NCI-H446 (cell line): ENCODE measurements at regions not wholly inside any gene's neighbourhood (a gene's known extent, or its start where the extent isn't known, plus 50 kb on each side); places are given as distances from the start of the nearest gene placed in this dataset.
"Not testable (repeated sequence)": the region's sequence is repeated elsewhere in the genome, so short reads cannot be mapped to it uniquely, and the experiment has no call there.

ENCODE experiments used
- DNase-seq, 2 experiments: peaks; one replicate each; lab custom pipeline; 2025; lab: John Stamatoyannopoulos, UW

GRCh38 chr2:16189029-16189835 lies 248.9 kb downstream of the MYCN start:
- DNase-seq, result peak in 1 of 2 experiments; percentile 2

GRCh38 chr2:16188261-16188890 lies 248.0 kb downstream of the MYCN start:
- DNase-seq, result no peak

GRCh38 chr2:16187482-16187817 lies 247.1 kb downstream of the MYCN start:
- no peak for DNase-seq

DNA sequence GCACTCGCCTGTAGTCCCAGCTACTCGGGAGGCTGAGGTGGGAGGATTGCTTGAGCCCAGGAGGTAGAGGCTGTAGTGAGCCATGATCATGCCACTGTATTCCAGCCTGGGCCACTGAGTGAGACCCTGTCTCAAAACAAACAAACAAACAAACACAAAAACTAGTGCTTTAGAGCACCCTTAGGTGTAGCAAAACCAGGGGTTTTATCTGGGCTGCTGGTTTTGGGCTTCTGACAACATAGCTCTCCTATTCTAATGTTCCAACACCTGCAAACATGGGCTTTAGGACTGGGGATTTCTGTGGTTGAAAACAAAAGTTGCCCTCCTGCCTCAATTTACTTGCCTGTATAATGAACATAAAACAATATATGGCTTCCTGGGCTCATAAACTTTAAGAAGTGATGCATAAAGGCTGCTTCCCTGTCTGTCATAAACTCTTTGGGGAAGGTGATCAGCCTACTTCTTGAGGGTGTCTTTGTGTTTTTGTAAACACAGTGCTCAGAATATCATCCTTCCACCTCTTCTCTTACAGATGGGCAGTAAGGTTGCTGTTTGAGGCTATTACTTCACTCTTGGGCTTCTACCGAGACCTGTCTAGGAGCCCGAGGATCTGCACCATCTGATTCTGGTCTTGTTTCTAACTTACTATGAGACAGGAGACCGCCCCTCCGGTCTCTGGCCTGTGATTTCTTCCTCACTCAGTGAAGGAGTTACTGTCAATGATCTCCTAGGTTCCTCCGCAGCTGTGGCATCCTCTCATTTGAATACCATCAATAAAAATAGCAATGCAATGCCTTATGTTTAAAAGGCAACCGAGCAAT lies 246.5 kb downstream of the MYCN start:
- no peak for DNase-seq

- no peak for DNase-seq
Observed at GRCh38 chr2:16185801-16186272, 245.5 kb downstream of the MYCN start.

DNA sequence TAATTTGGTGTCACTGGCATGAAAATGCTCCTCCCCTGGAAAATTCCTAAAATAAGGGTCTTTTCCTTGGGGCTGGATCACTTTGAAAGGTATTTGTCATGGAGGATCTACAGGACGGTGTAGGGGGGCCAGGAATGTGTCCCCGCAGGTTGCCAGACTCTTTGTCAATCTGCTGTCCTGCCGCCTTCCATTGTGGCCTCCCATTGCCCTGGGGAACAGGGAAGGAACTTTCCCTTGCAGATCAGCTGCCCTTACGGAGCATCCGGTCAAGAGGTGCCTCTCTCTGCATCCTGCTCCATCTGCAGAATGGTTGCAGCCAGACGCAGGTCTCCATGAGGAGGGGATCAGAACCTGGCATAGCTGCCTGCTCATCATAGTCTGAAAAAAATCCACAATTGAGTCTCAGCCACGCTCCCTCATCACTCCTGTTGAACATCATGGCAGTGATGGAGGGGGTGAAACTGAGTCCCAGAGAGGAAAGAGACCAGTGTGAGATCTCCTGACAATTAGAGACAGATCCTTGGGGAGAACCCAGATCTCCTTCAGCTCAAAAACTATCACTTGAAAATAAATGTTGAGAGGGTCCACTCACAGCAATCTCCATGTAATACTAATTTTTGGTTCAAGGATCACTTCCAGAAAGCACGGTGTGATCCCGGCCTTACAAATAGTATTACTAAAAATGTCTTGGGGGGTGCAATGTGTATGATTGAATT lies 244.8 kb downstream of the MYCN start:
- no peak for DNase-seq

DNA sequence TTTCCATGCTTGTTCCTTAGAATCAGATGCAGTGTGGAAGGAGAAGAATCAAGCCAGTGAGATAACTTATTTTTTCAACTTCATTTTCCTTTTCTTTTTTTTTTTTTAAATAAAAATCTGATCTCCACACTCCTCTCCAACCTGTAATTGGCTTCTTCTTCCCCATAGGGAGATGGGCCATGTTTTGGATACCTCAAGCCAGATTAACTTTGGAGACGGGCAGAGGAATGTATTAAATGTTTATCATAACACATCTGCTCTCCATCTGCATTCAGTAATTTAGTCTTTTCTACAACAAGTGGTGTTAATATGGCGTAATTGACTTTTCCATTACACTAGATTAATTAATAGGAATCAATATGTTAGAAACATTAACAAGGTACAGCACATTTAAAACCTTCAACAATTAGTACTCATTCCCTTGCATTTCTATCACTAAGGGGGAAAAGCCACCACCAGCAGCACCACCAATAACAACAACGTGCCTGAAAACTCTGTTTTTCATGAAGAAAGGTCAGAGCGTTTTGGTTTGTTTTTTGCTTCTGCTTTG lies 244.1 kb downstream of the MYCN start:
- DNase-seq, result no peak

DNA sequence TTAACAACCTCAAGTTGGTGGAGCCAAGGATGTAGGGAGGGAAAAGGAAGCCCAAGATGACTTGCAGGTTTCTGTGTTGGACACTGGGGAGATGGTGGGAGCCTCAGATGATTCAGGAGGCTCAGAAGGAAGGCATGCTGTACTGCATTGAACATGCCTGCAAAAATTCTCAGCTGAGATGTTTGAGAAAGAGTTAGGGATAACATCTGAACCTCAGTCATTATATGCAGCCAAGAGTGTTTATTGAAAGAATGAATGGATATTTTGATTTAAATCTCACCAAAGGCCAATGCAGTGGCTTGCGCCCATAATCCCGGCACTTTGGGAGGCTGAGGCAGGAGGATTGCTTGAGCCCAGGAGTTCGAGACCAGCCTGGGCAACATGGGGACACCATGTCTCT lies 243.0 kb downstream of the MYCN start:
- DNase-seq, result no peak

DNA sequence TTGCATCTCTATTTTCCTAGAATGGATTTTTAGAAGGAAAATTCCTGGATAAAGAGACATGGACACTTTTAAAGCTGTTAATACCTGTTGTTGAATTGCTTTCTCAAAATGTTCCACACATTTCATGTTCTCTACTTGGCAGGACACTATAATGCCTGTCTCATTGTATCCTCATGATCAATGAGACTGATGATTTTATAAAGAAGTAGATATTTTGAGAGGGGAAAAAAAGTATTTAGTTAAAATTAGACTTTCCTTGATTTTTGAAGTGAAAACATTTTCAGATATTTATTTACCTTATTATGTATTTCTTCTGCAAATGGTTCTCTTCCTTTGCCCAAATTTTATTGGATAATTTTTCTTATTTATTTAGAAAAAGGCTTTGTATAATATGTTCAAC lies 242.5 kb downstream of the MYCN start:
- no peak for DNase-seq

GRCh38 chr2:16182311-16182815 lies 242.0 kb downstream of the MYCN start:
- DNase-seq, result not testable (repeated sequence)

DNA sequence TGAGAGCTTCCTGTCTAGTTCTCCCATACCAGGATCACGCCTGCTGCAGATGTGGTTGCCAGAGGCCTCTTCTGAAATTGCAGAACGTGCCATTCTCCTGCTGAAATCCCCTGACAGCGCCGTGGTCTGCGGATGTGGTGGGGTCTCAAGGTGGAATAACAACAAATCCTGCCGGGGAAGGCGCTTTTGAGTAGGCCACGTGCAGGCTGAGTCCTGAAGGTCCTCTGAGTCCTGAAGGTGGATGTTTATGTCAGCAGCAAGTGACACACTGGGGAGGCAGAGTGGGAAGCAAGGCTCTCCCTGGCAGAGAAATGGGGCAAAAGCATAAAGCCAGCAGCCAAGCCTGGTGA lies 241.4 kb downstream of the MYCN start:
- DNase-seq, result no peak

DNA sequence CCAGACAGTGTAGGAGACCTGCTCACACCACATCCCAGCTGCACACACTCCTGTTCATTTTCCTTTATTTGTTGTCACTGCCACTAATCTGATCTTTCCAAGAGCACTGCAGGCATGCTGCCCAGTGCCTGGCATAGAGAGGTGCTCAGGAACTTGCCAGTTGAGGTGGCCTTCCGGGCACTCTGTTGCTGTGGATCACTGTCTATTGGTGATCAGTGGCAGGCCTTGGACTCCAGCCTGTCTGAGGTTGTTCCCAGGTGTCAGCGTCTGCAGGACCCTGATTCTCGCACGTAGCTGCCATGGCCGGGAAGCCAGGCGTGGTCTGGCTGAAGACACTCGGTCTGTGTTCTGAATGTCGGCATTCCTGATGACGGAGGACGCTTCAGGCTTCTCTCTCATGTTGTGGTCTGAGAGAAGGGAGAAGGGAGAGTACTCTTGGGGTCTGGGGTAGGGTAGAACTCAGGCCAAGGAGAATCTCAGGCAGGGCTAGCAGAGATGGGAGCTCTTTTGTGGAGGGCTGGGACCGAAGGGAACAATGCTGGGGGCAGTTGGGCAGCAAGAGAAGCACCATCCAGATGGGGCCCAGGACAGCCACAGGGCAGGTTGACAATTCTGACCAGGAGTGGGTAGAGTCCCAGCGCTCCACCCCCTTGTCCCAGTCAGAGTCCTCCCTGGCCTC lies 240.9 kb downstream of the MYCN start:
- DNase-seq, result no peak

DNA sequence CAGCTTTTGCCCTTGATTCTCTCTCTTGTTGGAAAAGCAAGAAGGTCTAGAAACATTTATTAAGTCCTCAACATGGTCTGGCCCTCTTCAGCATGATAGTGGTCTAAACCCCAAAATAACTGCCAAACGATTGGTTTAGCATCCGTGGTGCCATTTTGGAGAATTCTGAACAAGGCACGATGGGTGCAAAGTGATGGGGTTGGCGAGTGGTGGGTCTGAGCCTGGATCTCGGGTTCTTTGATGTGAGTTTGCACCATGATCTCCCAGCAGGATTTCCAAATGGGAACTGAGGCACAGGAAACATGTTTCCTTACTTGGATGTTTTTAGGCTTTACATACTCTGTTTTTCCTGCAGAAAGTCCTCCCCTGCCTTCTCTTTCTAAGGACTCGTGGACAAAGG lies 240.3 kb downstream of the MYCN start:
- no peak for DNase-seq

DNA sequence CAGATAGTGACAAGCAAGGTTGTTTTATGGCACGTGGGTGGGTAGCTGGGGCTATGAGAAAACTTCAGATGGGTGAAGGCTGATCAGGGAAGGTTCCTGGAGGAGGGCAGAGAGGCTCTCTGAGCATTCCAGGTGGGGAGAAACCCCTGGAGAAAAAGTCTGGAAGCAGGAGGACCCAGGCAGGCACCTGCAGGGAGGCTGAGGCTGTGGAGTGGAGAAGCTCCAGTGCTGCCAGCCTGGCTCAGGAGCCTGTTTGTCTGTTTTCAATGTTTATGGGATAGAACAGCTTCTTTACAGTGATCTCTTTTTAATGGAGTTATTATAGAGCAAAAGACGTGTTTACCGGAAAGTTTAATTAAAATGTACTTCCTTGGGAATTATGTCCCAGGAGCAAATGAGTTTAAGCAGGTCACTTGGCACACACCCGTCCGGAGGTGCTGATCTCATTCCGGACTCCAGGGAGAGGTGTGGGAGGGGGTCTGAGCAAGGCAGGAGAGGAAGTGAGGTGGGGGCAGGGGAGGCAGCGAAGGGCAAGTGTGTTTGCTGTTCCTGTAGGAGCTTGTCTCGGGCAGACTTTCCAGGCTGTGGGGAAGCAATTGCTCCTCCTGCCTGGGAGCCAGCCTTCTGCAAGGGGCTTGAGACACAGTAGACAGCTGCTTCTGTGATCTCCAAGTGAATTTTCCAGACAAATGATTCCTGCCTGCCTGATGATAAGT lies 239.5 kb downstream of the MYCN start:
- DNase-seq, result no peak

GRCh38 chr2:16178551-16179130 lies 238.3 kb downstream of the MYCN start:
- DNase-seq, result no peak

DNA sequence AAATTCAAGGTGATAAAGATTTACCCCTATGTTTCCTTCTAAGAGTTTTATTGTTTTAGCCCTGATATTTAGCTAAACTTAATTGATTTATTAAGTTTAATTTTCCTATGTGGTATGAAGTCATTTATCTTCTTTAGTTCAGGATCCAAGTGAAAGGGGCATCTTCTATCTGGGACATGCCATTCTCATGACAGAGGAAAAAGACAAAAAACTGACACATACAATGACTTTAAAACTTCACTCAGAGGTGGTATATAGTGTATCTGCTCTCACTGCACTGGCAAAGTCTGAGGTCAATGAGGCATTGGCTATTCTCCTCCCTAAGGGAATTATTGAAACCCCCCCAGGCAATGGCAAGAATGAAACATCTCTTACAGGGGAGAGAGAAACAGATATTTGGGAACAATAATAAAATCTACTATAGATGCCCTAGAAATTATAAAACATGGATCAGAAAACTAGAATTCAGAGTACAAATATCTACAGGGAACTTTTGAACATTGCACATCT lies 237.4 kb downstream of the MYCN start:
- no peak for DNase-seq

DNA sequence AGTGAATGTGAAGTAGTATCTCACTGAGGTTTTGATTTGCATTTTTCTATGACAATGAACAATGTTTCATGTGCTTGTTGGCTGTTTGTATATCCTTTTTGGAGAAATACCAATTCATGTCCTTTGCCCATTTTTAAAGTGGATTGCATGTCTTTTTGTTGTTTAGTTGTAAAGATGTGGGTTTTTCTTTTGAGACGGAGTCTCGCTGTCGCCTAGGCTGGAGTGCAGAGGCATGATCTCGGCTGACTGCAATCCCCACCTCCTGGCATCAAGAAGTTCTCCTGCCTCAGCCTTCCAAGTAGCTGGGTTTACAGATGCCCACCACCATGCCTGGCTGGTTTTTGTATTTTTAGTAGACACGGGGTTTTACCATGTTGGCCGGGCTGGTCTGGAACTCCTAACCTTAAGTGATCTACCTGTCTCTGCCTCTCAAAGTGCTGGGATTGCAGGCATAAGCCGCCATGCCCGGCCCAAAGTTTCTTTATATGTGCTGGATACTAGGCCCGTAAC lies 236.7 kb downstream of the MYCN start:
- DNase-seq, result no peak

DNA sequence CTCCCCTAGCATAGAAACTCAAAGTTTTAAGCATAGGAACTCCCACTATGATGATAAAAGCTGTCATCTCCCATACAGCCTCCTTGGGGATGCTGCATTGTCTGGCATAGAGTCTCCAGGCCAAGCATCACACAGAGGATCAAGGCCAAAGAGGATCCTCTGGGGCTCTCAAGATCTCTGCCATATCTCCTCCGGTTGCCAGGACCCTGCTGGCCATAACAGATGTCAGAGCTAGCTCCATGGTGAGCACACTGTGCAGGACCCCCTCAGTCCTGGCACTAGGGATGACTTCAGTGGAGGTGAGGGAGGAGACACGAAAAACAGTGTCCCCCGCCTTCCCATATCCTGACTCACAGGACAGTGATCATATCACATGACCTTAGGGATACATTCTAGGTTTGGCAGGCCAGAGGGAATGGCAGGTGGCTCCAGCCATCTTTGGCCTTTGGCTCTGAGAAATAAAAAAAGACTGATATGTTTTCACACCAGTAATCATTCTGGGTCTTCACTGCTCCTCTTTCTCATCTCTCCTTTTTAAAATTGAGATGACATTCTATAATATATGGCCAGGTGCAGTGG lies 235.0 kb downstream of the MYCN start:
- peak in 1 of 2 experiments; percentile 25 for DNase-seq

DNA sequence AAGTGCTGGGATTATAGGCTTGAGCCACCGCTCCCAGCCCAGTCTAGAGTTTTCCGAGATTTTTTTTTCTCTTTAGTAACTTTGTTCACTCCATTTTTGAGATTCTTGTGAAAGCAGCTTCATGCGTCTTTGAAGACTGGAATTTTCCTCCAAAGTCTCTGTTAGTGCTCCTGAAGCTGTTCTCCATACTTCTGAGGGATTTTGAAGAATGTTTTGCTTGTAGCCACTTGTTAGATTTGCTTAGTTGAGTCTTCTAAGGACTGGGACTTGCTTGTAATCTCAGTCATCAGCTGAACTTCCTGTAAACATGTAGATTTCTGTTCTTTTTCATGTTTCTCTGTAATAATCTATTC lies 234.3 kb downstream of the MYCN start:
- no peak for DNase-seq
